ENCODE measurements at regions not wholly inside any gene's neighbourhood (a gene's known extent, or its start where the extent isn't known, plus 50 kb on each side); places are given as distances from the start of the nearest gene placed in this dataset.

DNA sequence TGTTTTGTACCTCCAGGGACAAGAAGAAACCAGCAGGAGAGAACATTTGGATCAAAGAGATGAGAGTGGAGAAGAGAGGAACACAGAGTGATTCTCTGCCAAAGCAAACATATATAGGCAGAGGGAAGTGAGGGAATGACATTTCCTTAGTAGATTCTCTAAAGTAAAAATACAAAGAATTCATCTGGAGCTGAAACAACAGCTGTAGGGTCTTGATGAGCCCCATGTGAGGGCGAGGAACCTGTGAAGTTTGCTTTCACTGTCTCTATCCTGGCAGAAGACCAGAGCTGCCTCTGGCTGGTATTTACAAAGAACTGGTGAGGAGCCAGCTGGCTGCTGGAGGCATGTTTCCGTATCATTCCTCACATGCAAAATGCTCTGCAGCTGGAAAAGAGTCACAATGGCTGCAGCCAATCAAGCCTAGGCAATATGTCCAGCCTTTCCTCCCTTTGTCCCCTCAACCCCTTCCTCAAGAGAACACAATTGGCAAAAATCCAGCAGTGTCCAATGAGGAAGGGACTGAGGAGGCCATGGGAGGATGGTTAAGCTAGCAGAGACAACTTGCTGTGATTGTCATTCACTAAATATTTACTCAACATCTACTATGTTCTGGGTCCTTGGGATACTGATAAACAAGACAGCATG is 122.5 kb downstream of the PHLDA1 start:
- Histone ChIP-seq H3K79me2 (ENCODE audit: low read length) (no peaks in the 10 kb centered on the region), H3K4me3 (ENCODE audit: low read length) (no peak overlapping the region), H4K20me1 (ENCODE audit: insufficient read depth, low read length) (no peaks in the 10 kb centered on the region), H3K9me3 (ENCODE audit: insufficient read depth, low read length) (no peaks in the 10 kb centered on the region), H2AFZ (ENCODE audit: low read depth, low read length) (no peak overlapping the region), H3K36me3 (replicated peaks; ENCODE audit: low read depth, low read length) (no peaks in the 10 kb centered on the region), H3K27ac (ENCODE audit: low read length) (no peak overlapping the region), H3K27me3 (ENCODE audit: low read depth, low read length) (no peaks in the 10 kb centered on the region; the same call in 1 of the 2 replicates), H3K4me2 (ENCODE audit: low read length) (no peak overlapping the region), H3K4me1 (ENCODE audit: low read length) (no peaks in the 10 kb centered on the region), H3K9ac (ENCODE audit: low read length) (no peak overlapping the region)
- TF ChIP-seq, protein P1, sequence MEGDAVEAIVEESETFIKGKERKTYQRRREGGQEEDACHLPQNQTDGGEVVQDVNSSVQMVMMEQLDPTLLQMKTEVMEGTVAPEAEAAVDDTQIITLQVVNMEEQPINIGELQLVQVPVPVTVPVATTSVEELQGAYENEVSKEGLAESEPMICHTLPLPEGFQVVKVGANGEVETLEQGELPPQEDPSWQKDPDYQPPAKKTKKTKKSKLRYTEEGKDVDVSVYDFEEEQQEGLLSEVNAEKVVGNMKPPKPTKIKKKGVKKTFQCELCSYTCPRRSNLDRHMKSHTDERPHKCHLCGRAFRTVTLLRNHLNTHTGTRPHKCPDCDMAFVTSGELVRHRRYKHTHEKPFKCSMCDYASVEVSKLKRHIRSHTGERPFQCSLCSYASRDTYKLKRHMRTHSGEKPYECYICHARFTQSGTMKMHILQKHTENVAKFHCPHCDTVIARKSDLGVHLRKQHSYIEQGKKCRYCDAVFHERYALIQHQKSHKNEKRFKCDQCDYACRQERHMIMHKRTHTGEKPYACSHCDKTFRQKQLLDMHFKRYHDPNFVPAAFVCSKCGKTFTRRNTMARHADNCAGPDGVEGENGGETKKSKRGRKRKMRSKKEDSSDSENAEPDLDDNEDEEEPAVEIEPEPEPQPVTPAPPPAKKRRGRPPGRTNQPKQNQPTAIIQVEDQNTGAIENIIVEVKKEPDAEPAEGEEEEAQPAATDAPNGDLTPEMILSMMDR (IDR thresholded peaks at IDR 0.05; ENCODE audit: low read depth, low read length): no peak
- TF ChIP-seq EZH2phosphoT487 (IDR thresholded peaks at IDR 0.05; ENCODE audit: low read depth): no peak

DNA sequence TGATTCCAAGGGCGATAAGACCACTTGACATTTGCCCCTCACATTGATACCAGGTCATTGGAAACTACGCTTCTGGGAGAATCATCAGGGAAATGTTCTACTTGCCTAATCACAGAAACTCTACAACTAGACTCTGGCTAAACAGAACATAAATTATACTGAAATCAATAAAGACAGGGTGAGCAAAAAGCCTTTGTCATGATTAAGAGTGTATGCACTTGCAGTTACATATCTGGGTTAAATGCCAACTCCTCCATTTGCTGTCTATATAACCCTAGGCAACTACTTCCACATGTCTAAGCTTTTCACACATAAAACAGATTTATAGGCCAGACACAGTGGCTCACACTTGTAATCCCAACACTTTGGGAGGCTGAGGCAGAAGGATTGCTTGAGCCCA is 125.7 kb downstream of the PHLDA1 start:
- TF ChIP-seq, protein P1 (IDR thresholded peaks at IDR 0.05; ENCODE audit: low read depth, low read length): no peak
- no peak for TF ChIP-seq EZH2phosphoT487 (IDR thresholded peaks at IDR 0.05; ENCODE audit: low read depth)
- Histone ChIP-seq H3K4me3 (ENCODE audit: low read length) (no peak overlapping the region), H3K4me1 (ENCODE audit: low read length) (no peaks in the 10 kb centered on the region), H3K4me2 (ENCODE audit: low read length) (no peak overlapping the region), H2AFZ (ENCODE audit: low read depth, low read length) (no peak overlapping the region), H3K9me3 (ENCODE audit: insufficient read depth, low read length) (no peaks in the 10 kb centered on the region), H3K9ac (ENCODE audit: low read length) (no peak overlapping the region), H3K27me3 (ENCODE audit: low read depth, low read length) (no peaks in the 10 kb centered on the region; the same call in 1 of the 2 replicates), H3K36me3 (replicated peaks; ENCODE audit: low read depth, low read length) (no peaks in the 10 kb centered on the region), H3K79me2 (ENCODE audit: low read length) (no peaks in the 10 kb centered on the region), H3K27ac (ENCODE audit: low read length) (no peak overlapping the region), H4K20me1 (ENCODE audit: insufficient read depth, low read length) (no peaks in the 10 kb centered on the region)

DNA sequence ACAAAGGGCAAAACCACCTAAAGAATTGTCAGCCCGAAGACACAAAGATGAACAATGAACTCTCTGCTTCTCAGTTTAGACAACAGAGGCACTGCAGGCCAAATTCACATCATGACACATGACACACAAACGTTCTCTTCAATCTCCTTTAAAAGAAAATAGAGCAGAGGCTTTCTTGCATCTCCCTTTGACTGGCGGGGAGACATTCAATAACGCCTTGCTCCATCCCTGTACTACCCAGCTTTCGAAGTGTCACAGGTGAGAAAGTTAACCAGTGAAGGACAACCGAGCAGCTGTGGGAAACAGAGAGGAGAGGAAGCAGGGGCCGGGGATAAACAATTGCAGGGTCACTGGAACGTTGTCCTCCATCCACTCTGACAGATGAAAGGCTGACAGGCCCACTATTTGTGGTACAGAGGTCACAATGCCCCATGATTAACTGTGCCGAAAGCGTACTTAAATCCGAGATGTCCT is 130.8 kb downstream of the PHLDA1 start:
- H3K9me3 ChIP-seq (ENCODE audit: insufficient read depth, low read length): no peaks in the 10 kb centered on the region
- no peaks in the 10 kb centered on the region for H3K79me2 ChIP-seq (ENCODE audit: low read length)
- no peak overlapping the region for H3K27ac ChIP-seq (ENCODE audit: low read length)
- H3K4me1 ChIP-seq (ENCODE audit: low read length): no peaks in the 10 kb centered on the region
- H4K20me1 ChIP-seq (ENCODE audit: insufficient read depth, low read length): no peaks in the 10 kb centered on the region
- no peak overlapping the region for H2AFZ ChIP-seq (ENCODE audit: low read depth, low read length)
- no peak for TF ChIP-seq EZH2phosphoT487 (IDR thresholded peaks at IDR 0.05; ENCODE audit: low read depth)
- TF ChIP-seq, protein P1 (IDR thresholded peaks at IDR 0.05; ENCODE audit: low read depth, low read length): no peak
- H3K36me3 ChIP-seq (replicated peaks; ENCODE audit: low read depth, low read length): no peaks in the 10 kb centered on the region
- no peak overlapping the region for H3K9ac ChIP-seq (ENCODE audit: low read length)
- H3K4me2 ChIP-seq (ENCODE audit: low read length): no peak overlapping the region
- no peak overlapping the region for H3K4me3 ChIP-seq (ENCODE audit: low read length)
- H3K27me3 ChIP-seq (ENCODE audit: low read depth, low read length): no peaks in the 10 kb centered on the region; the same call in 1 of the 2 replicates

DNA sequence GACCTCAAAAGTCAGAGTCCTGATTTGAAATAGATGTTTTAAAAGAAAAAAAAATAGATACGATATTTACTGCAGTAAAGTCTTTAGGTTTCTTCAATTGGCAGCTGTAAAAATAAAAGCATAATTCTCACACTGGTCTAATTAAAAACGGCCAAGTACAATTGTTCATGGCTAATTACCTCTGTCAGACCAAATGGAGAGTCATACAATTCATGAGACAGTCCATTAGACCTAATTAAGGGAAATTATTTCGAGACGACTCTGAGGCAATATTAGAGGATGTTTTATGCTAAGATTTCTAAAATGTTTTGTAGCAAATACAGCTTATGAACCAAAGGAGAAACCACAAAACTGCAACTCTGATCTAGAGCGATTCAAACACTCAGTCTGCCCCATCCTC is 131.3 kb downstream of the PHLDA1 start:
- Histone ChIP-seq H3K27ac (ENCODE audit: low read length) (no peak overlapping the region), H3K27me3 (ENCODE audit: low read depth, low read length) (no peaks in the 10 kb centered on the region; the same call in 1 of the 2 replicates), H3K9ac (ENCODE audit: low read length) (no peak overlapping the region), H4K20me1 (ENCODE audit: insufficient read depth, low read length) (no peaks in the 10 kb centered on the region), H2AFZ (ENCODE audit: low read depth, low read length) (no peak overlapping the region), H3K4me1 (ENCODE audit: low read length) (no peaks in the 10 kb centered on the region), H3K36me3 (replicated peaks; ENCODE audit: low read depth, low read length) (no peaks in the 10 kb centered on the region), H3K79me2 (ENCODE audit: low read length) (no peaks in the 10 kb centered on the region), H3K4me2 (ENCODE audit: low read length) (no peak overlapping the region), H3K4me3 (ENCODE audit: low read length) (no peak overlapping the region), H3K9me3 (ENCODE audit: insufficient read depth, low read length) (no peaks in the 10 kb centered on the region)
- TF ChIP-seq, protein P1 (IDR thresholded peaks at IDR 0.05; ENCODE audit: low read depth, low read length): no peak
- no peak for TF ChIP-seq EZH2phosphoT487 (IDR thresholded peaks at IDR 0.05; ENCODE audit: low read depth)
